ENCODE measurements at regions not wholly inside any gene's neighbourhood (a gene's known extent, or its start where the extent isn't known, plus 50 kb on each side); places are given as distances from the start of the nearest gene placed in this dataset.

DNA sequence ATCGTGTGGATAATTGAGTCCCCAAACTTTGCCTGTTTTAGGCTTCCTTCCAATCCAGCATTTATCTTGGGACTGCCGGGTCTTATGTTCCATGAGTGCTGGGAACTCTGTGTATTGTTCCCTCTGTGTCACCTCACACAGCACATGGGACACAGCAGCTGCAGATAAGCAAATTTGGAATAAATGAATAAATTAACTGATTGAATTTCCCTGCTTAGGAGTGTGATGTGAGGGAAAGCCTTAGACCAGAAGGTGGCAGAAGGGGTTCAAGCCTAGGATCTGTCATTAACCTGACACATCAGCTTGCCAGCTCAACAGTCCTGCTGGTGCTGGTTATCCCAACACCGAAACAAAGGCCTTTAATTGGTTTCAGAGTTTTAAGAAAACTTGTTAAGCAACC, 114.3 kb downstream of the OXSM start:
- TF ChIP-seq CTCF (IDR thresholded peaks at IDR 0.05) (no peak), POLR2A (IDR thresholded peaks at IDR 0.05) (no peak)
- intact Hi-C loops (cut with DNase I; ENCODE audit: low total_unique reads) = no loop called here
- Histone ChIP-seq H3K4me1 (no peaks in the 10 kb centered on the region), H3K4me3 (no peak overlapping the region), H3K9me3 (no peaks in the 10 kb centered on the region), H3K27ac (no peak overlapping the region), H3K27me3 (no peaks in the 10 kb centered on the region), H3K36me3 (ENCODE audit: low read depth, missing control alignments) (no peaks in the 10 kb centered on the region)
- DNase-seq = no peak
- WGBS, 2 donors = 44 to 65% methylated on average over 3 of the region's 3 CpGs

GRCh38 chr3:25906132-25906906, 116.4 kb downstream of the OXSM start:
- no peak for DNase-seq
- intact Hi-C loops (cut with DNase I; ENCODE audit: low total_unique reads) = no loop called here
- WGBS, 2 donors = 70 to 74% methylated on average over 4 of the region's 4 CpGs
- Histone ChIP-seq H3K27ac (no peak overlapping the region), H3K4me1 (no peaks in the 10 kb centered on the region), H3K27me3 (no peaks in the 10 kb centered on the region), H3K9me3 (no peaks in the 10 kb centered on the region), H3K36me3 (ENCODE audit: low read depth, missing control alignments) (no peaks in the 10 kb centered on the region), H3K4me3 (no peak overlapping the region)
- TF ChIP-seq POLR2A (IDR thresholded peaks at IDR 0.05) (no peak), CTCF (IDR thresholded peaks at IDR 0.05) (no peak)

- H3K27ac ChIP-seq = no peak overlapping the region
- WGBS, 2 donors = 61 to 67% methylated on average over 2 of the region's 2 CpGs
- H3K9me3 ChIP-seq = no peaks in the 10 kb centered on the region
- H3K4me3 ChIP-seq = no peak overlapping the region
- H3K36me3 ChIP-seq (ENCODE audit: low read depth, missing control alignments) = no peaks in the 10 kb centered on the region
- no peaks in the 10 kb centered on the region for H3K4me1 ChIP-seq
- intact Hi-C loops (cut with DNase I; ENCODE audit: low total_unique reads) = no loop called here
- TF ChIP-seq CTCF (IDR thresholded peaks at IDR 0.05) (no peak), POLR2A (IDR thresholded peaks at IDR 0.05) (no peak)
- no peak for DNase-seq
- no peaks in the 10 kb centered on the region for H3K27me3 ChIP-seq
Measured at GRCh38 chr3:25907081-25907480, 117.2 kb downstream of the OXSM start.

DNA sequence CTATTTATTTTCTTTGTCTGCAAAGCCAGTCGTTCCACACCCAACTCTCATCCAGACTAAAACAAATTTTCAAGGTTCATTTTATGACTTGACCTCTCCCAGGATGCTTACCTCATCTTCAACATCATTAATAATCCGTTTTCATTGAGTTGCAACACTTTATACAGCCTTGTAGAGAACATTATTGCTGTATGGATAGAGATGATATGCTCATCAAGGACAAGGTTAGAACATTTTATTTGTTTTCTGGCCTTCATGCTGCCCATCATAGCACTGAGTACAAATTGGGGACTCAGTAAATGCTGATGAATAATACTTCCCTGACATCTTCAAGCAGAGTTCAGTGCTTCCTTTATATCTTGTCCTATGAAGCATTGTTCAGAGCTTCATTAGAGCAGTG, 120.2 kb downstream of the OXSM start:
- H3K27ac ChIP-seq = no peak overlapping the region
- DNase-seq = no peak
- no peak for TF ChIP-seq CTCF (IDR thresholded peaks at IDR 0.05)
- no peak for TF ChIP-seq POLR2A (IDR thresholded peaks at IDR 0.05)
- intact Hi-C loops (cut with DNase I; ENCODE audit: low total_unique reads) = no loop called here
- H3K4me1 ChIP-seq = no peaks in the 10 kb centered on the region
- H3K9me3 ChIP-seq = no peaks in the 10 kb centered on the region
- no peaks in the 10 kb centered on the region for H3K27me3 ChIP-seq
- WGBS, 2 donors = 69 to 74% methylated on average over 2 of the region's 2 CpGs
- H3K4me3 ChIP-seq = no peak overlapping the region
- no peaks in the 10 kb centered on the region for H3K36me3 ChIP-seq (ENCODE audit: low read depth, missing control alignments)

DNA sequence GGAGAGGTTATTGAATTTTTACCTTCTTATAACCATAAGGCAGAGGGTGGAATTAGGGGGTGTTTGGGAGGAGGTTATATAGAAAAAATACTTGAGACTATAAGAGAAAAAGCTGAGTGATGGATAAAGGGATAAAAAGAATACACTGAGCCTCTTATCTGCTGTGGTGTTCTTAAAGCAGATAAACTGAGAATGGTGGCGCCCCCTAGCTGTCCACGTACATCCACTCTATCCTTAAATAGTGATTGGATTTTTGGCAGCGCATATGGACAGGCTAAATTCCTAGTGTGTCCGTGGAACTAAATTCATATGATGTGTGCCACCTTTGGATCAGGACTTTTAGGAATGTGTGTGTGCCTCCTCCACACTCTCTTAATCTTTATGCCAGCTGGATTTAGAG, 121.1 kb downstream of the OXSM start:
- TF ChIP-seq POLR2A (IDR thresholded peaks at IDR 0.05) (no peak), CTCF (IDR thresholded peaks at IDR 0.05) (peak in 2 of 3 experiments; percentile 21 to 35)
- peak; percentile 73 for DNase-seq
- intact Hi-C loops (cut with DNase I; ENCODE audit: low total_unique reads) = no loop called here
- H3K4me1 ChIP-seq = no peaks in the 10 kb centered on the region
- no peak overlapping the region for H3K4me3 ChIP-seq
- no peak overlapping the region for H3K27ac ChIP-seq
- no peaks in the 10 kb centered on the region for H3K36me3 ChIP-seq (ENCODE audit: low read depth, missing control alignments)
- no peaks in the 10 kb centered on the region for H3K27me3 ChIP-seq
- WGBS, 2 donors = 67 to 68% methylated on average over 4 of the region's 4 CpGs
- no peaks in the 10 kb centered on the region for H3K9me3 ChIP-seq

All from testis (tissue), 2 donors.